ENCODE measurements at regions not wholly inside any gene's neighbourhood (a gene's known extent, or its start where the extent isn't known, plus 50 kb on each side); places are given as distances from the start of the nearest gene placed in this dataset.

DNA sequence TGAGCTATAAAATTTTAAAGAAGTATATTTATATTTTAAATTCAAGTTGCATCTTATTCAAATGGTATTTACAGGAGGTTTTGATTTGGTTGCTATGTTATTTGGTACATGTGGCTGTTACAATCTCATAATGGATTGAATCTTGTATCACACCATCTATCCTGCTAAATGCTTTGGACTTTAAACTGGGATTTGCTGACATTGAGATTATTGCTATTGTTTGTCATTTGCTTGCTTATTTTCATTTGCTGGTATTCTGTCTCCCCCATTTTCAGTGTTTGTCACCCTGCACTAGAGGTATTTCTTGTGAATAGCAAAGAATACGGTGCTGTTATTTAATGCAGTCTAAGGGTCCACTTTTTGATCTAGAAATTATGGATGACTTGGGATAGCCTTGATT lies 171.1 kb downstream of the SH2D4B start:
- H4K91ac ChIP-seq (replicated peaks; ENCODE audit: insufficient read length, low read length), result no peak overlapping the region
- no peak overlapping the region for H3K14ac ChIP-seq (ENCODE audit: insufficient read length)
- H4K20me1 ChIP-seq (replicated peaks in 1 of 2; ENCODE audit: control insufficient read depth in 1 of 2, insufficient read depth in 2 of 2, low read length in 2 of 2), result no peaks in the 10 kb centered on the region
- DNase-seq (ENCODE audit: low read depth in 1 of 2, low spot score in 2 of 2) (no peak), FAIRE-seq (no peak)
- H4K8ac ChIP-seq (ENCODE audit: extremely low read depth, insufficient read depth, low read length), result no peak overlapping the region
- H2AFZ ChIP-seq (ENCODE audit: low read length), result no peak overlapping the region
- no peaks in the 10 kb centered on the region for H3K79me1 ChIP-seq (ENCODE audit: low read depth, low read length)
- no peak overlapping the region for H3K56ac ChIP-seq (replicated peaks; ENCODE audit: insufficient read length, low read depth, low read length)
- H2BK120ac ChIP-seq (replicated peaks; ENCODE audit: low read depth, low read length), result no peak overlapping the region
- H3K9ac ChIP-seq (replicated peaks in 1 of 4; ENCODE audit: extremely low read depth in 1 of 4, low read depth in 3 of 4, low read length in 3 of 4), result no peak overlapping the region
- H3K23me2 ChIP-seq (ENCODE audit: low read depth, low read length), result no peaks in the 10 kb centered on the region; the same call in 1 of the 2 replicates
- no peak overlapping the region for H3K4ac ChIP-seq (replicated peaks; ENCODE audit: insufficient read length, low read depth, low read length)
- H3K79me2 ChIP-seq (ENCODE audit: control insufficient read depth in 1 of 2, insufficient read depth in 2 of 2, low read length in 2 of 2), result no peaks in the 10 kb centered on the region
- WGBS, 2 experiments (ENCODE audit: extremely low coverage in 1 of 2, insufficient coverage in 1 of 2, insufficient read length in 1 of 2, insufficient replicate concordance in 2 of 2, low coverage in 1 of 2, low lambda C conversion rate in 2 of 2, missing lambda C conversion rate in 1 of 2), result 91% methylated on average over 1 of the region's 1 CpG; no CpG with 5 or more reads in 1 of the 2 experiments
- no peak overlapping the region for H2BK20ac ChIP-seq (ENCODE audit: low read length)
- no peaks in the 10 kb centered on the region for H3K27me3 ChIP-seq (replicated peaks in 1 of 4; ENCODE audit: control insufficient read depth in 3 of 4, extremely low read depth in 1 of 4, insufficient read depth in 3 of 4, low read length in 3 of 4)
- ChIA-PET POLR2A (ENCODE audit: partially characterized antibody) (no interaction called here), CTCF (ENCODE audit: partially characterized antibody) (interaction anchor here (1.7 to 3.0 kb wide), 3 partner anchors 9 to 310 kb away, joined by 7 to 12 read pairs (median 7); no protein-coding TSS in a partner anchor)
- H2BK5ac ChIP-seq (ENCODE audit: low read depth, low read length), result no peak overlapping the region
- H2BK12ac ChIP-seq (ENCODE audit: low read depth, low read length), result no peak overlapping the region
- H2BK15ac ChIP-seq (ENCODE audit: low read length), result no peak overlapping the region
- no peaks in the 10 kb centered on the region for H3K36me3 ChIP-seq (ENCODE audit: control insufficient read depth in 2 of 4, insufficient read depth in 4 of 4, low read length in 3 of 4)
- no peak overlapping the region for H3K4me2 ChIP-seq (ENCODE audit: insufficient read depth in 1 of 2, low read depth in 2 of 2, low read length in 2 of 2)
- H3K9me3 ChIP-seq (ENCODE audit: insufficient read depth in 2 of 2, low read depth in 1 of 2, low read length in 1 of 2), result no peaks in the 10 kb centered on the region
- no peak overlapping the region for H3K4me3 ChIP-seq (ENCODE audit: extremely low read depth in 1 of 4, insufficient read depth in 2 of 4, low read depth in 3 of 4, low read length in 4 of 4)
- H3K4me1 ChIP-seq (replicated peaks in 1 of 4; ENCODE audit: control insufficient read depth in 3 of 4, insufficient read depth in 4 of 4, low read length in 3 of 4), result no peaks in the 10 kb centered on the region
- H3K23ac ChIP-seq (ENCODE audit: insufficient read length), result no peak overlapping the region
- H3K27ac ChIP-seq (ENCODE audit: low read depth, low read length), result no peak overlapping the region
- H4K5ac ChIP-seq (ENCODE audit: insufficient read length, low read depth, low read length), result no peak overlapping the region
- no peak for TF ChIP-seq GTF2F1 (IDR thresholded peaks at IDR 0.05; ENCODE audit: borderline replicate concordance, low read depth, low read length)
- TF ChIP-seq SAP30 (IDR thresholded peaks at IDR 0.05; ENCODE audit: insufficient read depth, insufficient replicate concordance, low read length), result no peak
- no peak for TF ChIP-seq KDM4A (IDR thresholded peaks at IDR 0.05; ENCODE audit: low read depth, low read length, severe bottlenecking)
- no peak for TF ChIP-seq TBP (IDR thresholded peaks at IDR 0.05; ENCODE audit: low read depth, low read length)
- TF ChIP-seq CTBP2 (IDR thresholded peaks at IDR 0.05; ENCODE audit: borderline replicate concordance, insufficient read depth, insufficient read length, low read length), result no peak
- no peak for TF ChIP-seq SIX5 (IDR thresholded peaks at IDR 0.05; ENCODE audit: low read depth, low read length)
- no peak for TF ChIP-seq YY1 (IDR thresholded peaks at IDR 0.05; ENCODE audit: low read depth, low read length)
- no peak for TF ChIP-seq RNF2 (IDR thresholded peaks at IDR 0.05; ENCODE audit: borderline replicate concordance, low read depth, low read length, missing control alignments, poor library complexity, severe bottlenecking)
- no peak for TF ChIP-seq POLR2AphosphoS5 (IDR thresholded peaks at IDR 0.05; ENCODE audit: low read depth, low read length)
- no peak overlapping the region for H2AK5ac ChIP-seq (ENCODE audit: low read depth, low read length)
- no peak overlapping the region for H3K18ac ChIP-seq (ENCODE audit: extremely low read depth, low read length)
